MV-4-11 (cell line): ENCODE measurements at regions not wholly inside any gene's neighbourhood (a gene's known extent, or its start where the extent isn't known, plus 50 kb on each side); places are given as distances from the start of the nearest gene placed in this dataset.
"Not testable (repeated sequence)": the region's sequence is repeated elsewhere in the genome, so short reads cannot be mapped to it uniquely, and the experiment has no call there.

ENCODE experiments used
- DNase-seq: peaks from one replicate; lab custom pipeline; 2025; lab: John Stamatoyannopoulos, UW

GRCh38 chr7:13792208-13792607, 197.3 kb downstream of the ETV1 start:
- DNase-seq, result no peak

GRCh38 chr7:13793926-13794325, 195.5 kb downstream of the ETV1 start:
- no peak for DNase-seq

- no peak for DNase-seq
Observed at GRCh38 chr7:13794581-13794980, 194.9 kb downstream of the ETV1 start.

- DNase-seq, result no peak
Observed at GRCh38 chr7:13797545-13797944, 191.9 kb downstream of the ETV1 start.

- no peak for DNase-seq
Observed at GRCh38 chr7:13800694-13801448, 188.6 kb downstream of the ETV1 start.

- DNase-seq, result no peak
Observed at GRCh38 chr7:13801669-13802068, 187.8 kb downstream of the ETV1 start.

- DNase-seq, result no peak
Observed at GRCh38 chr7:13802651-13803050, 186.8 kb downstream of the ETV1 start.

- DNase-seq, result no peak
Observed at GRCh38 chr7:13803134-13803533, 186.3 kb downstream of the ETV1 start.

GRCh38 chr7:13806089-13806867, 183.2 kb downstream of the ETV1 start:
- not testable (repeated sequence) for DNase-seq

- DNase-seq, result not testable (repeated sequence)
Observed at GRCh38 chr7:13817230-13817629, 172.2 kb downstream of the ETV1 start.

- no peak for DNase-seq
Observed at GRCh38 chr7:13821152-13821787, 168.2 kb downstream of the ETV1 start.

- no peak for DNase-seq
Observed at GRCh38 chr7:13822678-13823077, 166.8 kb downstream of the ETV1 start.

- no peak for DNase-seq
Observed at GRCh38 chr7:13826752-13827151, 162.7 kb downstream of the ETV1 start.

GRCh38 chr7:13827716-13828115, 161.8 kb downstream of the ETV1 start:
- no peak for DNase-seq

- DNase-seq, result no peak
Observed at GRCh38 chr7:13829231-13829630, 160.2 kb downstream of the ETV1 start.

- peak; percentile 7 for DNase-seq
Observed at GRCh38 chr7:13829914-13830900, 159.3 kb downstream of the ETV1 start.

GRCh38 chr7:13832346-13832745, 157.1 kb downstream of the ETV1 start:
- no peak for DNase-seq

GRCh38 chr7:13834328-13834761, 155.1 kb downstream of the ETV1 start:
- DNase-seq, result no peak

- DNase-seq, result no peak
Observed at GRCh38 chr7:13835442-13835841, 154.0 kb downstream of the ETV1 start.

GRCh38 chr7:13839063-13839462, 150.4 kb downstream of the ETV1 start:
- DNase-seq, result no peak
